Midbrain (tissue), 1 donor: ENCODE measurements at regions not wholly inside any gene's neighbourhood (a gene's known extent, or its start where the extent isn't known, plus 50 kb on each side); places are given as distances from the start of the nearest gene placed in this dataset.
"Not testable (repeated sequence)": the region's sequence is repeated elsewhere in the genome, so short reads cannot be mapped to it uniquely, and the experiment has no call there.

ENCODE experiments used
- DNase-seq: peaks from one replicate; lab custom pipeline; 2025; lab: John Stamatoyannopoulos, UW

- no peak for DNase-seq
Measured at GRCh38 chr4:42205541-42205940, 53.1 kb upstream of the BEND4 start.

- DNase-seq: no peak
Measured at GRCh38 chr4:42216664-42217063, 64.2 kb upstream of the BEND4 start.

DNA sequence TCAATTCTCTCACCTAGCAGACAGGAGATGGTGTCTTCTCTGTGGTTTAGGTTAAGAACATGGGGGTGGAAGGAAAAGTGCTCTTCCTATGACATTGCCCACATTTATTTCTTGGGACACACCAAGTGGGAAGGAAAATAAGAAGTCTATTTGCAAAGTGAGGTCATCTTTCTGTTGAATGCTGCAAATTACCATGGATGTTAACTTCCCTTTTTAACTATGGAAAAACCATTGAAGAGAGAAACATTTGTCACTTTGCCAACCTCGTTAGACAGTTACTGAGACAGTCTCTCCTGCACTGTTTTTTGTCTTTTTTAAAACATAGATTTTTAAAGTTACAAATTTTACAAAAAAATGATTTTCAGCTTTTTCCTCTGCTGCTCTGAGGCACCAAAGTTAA lies 72.8 kb upstream of the BEND4 start:
- no peak for DNase-seq

DNA sequence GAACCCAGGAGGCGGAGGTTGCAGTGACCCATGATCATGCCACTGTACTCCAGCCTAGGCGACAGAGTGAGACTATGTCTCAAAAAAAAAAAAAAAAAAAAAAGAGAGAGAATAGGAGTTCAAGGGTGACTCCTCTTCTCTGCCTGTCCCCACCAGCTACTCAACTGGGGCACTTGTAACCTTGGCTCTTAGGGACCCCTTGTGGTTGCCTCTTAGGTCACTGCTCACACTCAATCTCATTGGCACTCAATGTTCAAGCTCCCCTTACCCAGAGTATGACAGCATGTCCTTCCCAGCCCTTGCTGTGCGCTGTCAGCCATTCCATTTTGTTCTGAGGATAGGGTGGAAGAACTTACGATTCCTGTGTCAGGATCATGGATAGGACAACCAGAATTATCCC lies 82.4 kb upstream of the BEND4 start:
- DNase-seq: no peak

- DNase-seq: no peak
Measured at GRCh38 chr4:42235304-42236021, 83.0 kb upstream of the BEND4 start.

GRCh38 chr4:42237010-42237409 lies 84.6 kb upstream of the BEND4 start:
- no peak for DNase-seq

DNA sequence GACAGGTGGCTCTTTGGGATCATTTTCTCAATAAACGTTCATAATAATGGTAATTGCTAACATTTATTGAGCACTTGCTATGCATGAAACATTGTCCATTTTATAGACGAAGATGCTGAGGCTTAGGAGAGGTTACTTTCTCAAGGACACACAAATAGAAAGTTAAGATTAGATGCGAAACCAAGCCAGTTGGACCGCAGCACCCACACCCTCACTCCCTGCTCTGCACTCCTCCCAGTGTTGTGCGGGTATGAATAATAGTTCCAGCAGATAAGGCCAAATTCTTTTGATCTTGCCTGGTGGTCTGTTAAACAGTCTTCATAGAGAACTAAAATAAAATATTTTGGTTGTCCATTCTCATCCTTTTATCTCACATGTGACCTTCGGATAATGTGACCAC lies 85.0 kb upstream of the BEND4 start:
- no peak for DNase-seq

- DNase-seq: no peak
Measured at GRCh38 chr4:42248972-42249371, 96.5 kb upstream of the BEND4 start.

- no peak for DNase-seq
Measured at GRCh38 chr4:42252315-42252714, 99.9 kb upstream of the BEND4 start.

- not testable (repeated sequence) for DNase-seq
Measured at GRCh38 chr4:42257645-42258044, 105.2 kb upstream of the BEND4 start.

DNA sequence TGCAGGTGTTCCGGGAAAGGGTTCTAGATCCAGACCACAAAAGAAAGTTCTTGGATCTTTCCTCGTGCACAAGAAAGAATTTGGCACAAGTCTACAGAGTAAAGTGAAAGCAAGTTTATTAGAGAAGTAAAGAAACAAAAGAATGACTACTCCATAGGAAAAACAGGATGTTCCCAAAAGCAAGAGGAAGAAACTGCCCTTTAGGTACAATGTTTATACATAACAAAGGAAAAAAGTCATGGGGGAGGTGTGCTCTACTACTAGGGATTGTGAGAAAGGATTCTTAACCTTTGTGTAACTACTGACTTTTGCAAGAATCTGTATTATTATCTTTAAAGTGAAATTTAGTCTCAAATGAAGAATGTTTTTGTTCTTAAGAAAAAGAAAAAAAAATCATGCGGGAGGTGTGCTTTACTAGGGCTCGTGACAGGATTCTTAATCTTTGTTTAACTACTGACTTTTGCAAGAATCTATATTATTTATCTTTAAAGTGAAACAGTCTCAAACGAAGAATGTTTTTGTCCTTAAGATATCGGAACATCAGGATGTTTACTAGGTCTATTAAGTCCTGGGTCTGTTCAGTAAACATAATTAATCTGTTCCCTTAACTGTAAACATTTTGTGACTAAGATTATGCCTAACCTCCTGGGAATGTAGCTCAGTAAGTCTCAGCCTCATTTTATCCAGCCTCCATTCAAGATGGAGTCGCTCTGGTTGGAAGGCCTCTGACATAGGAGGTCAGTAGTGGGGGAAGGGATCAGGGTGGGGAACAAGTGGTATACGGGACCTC lies 110.4 kb upstream of the BEND4 start:
- DNase-seq: no peak

- DNase-seq: no peak
Measured at GRCh38 chr4:42265782-42266602, 113.5 kb upstream of the BEND4 start.

DNA sequence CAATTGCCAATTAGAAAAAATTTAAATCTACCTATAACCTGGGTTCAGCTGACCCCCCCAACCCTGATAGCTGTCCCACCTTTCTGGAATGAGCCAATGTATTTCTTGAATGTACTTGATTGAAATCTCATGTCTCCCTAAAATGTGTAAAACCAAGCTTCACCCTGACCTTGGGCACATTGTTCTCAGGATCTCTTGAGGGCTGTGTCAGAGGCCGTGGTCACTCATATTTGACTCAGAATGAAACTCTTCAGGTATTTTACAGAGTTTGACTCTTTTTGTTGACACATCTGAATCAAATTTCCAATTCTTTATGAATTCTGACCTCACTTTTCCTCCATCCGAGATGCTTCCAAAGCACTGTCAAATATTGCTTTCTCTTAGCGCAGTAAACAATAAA lies 115.3 kb upstream of the BEND4 start:
- no peak for DNase-seq

- DNase-seq: no peak
Measured at GRCh38 chr4:42268824-42269223, 116.4 kb upstream of the BEND4 start.

GRCh38 chr4:42271096-42271495 lies 118.6 kb upstream of the BEND4 start:
- DNase-seq: no peak

DNA sequence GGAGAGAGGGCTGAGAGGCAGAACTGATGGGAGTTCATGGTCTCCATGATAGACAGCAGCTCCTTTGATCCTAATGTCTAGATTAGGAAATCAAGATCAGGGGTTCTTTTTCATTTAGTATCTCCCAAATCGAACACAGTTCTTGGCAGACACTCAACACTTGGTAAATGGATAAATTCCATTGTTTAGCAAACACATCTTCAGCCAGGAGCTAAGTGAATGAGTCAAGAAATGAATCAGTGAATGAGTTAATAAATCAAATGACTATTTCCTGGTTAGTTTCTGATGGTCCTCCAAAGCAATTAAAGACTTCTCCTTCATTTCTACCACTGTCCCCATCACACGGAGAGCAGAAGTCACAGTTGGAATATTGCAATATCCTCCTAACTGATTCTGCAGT lies 120.0 kb upstream of the SHISA3 start:
- DNase-seq: no peak

- DNase-seq: no peak
Measured at GRCh38 chr4:42278709-42279324, 118.5 kb upstream of the SHISA3 start.

- no peak for DNase-seq
Measured at GRCh38 chr4:42280327-42281095, 116.8 kb upstream of the SHISA3 start.

DNA sequence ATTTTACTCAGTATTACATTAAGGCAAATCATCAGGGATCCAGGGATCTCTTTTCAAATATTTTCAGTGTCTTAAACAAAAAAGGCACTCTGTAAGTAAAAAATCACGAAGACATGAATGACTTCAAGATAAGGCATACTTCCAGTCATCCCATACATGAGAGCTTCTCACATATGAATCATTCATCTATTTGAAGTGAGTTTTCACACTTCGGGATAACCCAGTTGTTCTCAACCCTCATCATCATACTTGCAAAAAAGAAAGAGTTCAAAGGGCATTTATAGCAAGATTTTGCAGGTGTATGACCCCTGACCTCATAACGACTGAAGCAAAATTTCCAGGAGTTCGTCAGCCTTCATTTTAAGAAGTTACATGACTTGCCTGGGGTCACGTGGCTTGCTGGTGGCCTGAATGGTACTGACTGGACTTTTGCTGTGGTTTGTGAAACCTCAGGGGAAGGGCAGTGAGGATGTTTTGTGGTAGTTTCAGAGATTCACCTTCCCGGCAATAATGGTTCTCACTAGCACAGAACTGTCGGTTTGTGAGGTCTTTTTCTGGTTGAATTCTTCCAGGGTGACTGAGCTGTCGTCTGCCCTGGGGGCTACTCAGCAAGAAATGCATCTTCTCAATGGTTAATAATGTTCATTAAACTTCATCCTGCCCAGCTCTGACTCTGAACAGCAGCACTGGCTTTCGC lies 115.8 kb upstream of the SHISA3 start:
- no peak for DNase-seq

DNA sequence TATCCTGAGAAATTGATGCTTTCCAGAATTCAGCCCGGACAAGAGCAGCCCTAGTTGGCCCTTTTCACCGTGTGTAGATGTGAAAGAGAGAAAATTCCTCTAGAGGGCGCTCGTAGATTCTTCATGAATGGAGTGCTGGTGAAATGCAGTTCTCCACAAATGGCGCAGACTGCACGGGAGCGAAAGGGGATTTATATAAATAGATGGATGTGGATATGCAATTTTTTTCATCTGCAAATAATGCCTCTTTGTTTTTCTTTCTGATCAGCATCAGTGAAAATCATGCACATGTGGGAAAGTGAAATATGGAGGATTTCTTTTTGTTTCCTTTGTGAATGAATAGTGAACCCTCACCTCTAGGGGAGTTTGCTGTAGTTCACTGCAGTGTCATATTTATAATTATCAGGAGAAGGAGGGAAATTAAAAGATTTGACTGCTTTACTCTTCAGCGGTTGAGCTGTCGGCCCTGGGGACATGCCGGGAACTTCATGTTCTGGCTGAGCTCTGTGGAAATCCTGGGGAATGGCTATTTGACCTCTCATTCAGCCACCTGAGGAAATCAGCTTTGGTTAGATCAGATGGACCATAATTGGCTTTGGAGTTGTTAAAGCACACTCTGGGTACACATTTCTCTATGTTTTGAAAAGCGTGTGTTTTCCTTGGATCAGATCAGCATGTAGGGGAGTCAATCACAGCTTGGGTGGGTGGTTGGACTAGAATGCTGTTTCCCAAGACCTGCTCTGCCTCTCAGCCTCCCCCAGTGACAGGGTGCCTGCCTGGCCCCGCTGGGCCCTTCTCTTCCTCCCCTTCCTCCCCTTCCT lies 115.0 kb upstream of the SHISA3 start:
- DNase-seq: peak; percentile 88
